ENCODE measurements at regions not wholly inside any gene's neighbourhood (a gene's known extent, or its start where the extent isn't known, plus 50 kb on each side); places are given as distances from the start of the nearest gene placed in this dataset.

DNA sequence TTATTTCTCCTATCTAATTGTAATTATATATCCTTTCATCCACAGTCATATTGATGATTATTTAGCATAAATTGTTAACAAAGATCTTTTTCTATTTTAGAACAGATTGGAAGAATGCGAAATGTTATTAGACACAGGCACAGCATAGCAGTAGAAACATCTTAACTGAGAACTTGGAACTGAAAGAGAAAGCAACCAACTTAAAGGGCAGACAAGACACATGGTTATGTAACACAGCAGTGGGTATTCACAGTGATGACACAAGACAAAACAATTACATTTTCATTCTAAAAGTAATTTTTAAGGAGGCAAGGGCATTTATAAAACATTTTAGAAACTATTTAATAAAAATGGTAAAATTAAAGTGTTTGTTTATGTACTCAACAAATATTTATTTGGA is 57.7 kb upstream of the MEF2C start:
- Histone ChIP-seq H3K9me3 (ENCODE audit: control insufficient read depth, low read depth, low read length) (no peaks in the 10 kb centered on the region), H3K27ac (ENCODE audit: low read length) (no peak overlapping the region), H3K27me3 (ENCODE audit: control insufficient read depth, insufficient read depth, low read length) (no peaks in the 10 kb centered on the region), H3K4me3 (ENCODE audit: low read length) (no peak overlapping the region), H3K36me3 (ENCODE audit: control insufficient read depth, insufficient read depth, low read length) (no peaks in the 10 kb centered on the region), H3K4me1 (ENCODE audit: control insufficient read depth, insufficient read depth, low read length) (no peaks in the 10 kb centered on the region)
- no peak for DNase-seq
- WGBS (ENCODE audit: insufficient coverage, low lambda C conversion rate), result no CpG with 5 or more reads among the region's 1 CpG

DNA sequence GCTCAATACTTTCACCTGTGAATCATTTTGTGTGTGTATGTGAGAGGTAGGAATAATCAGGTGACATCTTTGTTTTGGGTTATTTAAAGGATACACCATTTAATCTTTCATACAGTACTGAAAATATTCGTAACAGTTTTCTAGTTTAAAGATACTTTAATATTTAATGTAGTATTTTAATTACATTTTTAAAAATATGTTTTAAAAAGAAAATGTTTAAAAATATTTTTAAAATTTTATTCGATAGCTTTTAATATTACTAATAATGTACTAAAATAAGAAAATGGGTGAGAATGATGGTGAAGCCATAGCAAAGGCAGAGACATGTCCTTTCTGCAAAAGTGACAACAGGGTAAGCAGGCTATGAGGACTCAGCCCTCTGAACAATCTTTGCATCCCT is 56.3 kb upstream of the MEF2C start:
- no peaks in the 10 kb centered on the region for H3K9me3 ChIP-seq (ENCODE audit: control insufficient read depth, low read depth, low read length)
- no peaks in the 10 kb centered on the region for H3K36me3 ChIP-seq (ENCODE audit: control insufficient read depth, insufficient read depth, low read length)
- H3K27ac ChIP-seq (ENCODE audit: low read length), result no peak overlapping the region
- H3K4me1 ChIP-seq (ENCODE audit: control insufficient read depth, insufficient read depth, low read length), result no peaks in the 10 kb centered on the region
- H3K27me3 ChIP-seq (ENCODE audit: control insufficient read depth, insufficient read depth, low read length), result no peaks in the 10 kb centered on the region
- no peak for DNase-seq
- WGBS (ENCODE audit: insufficient coverage, low lambda C conversion rate), result 95% methylated on average over 2 of the region's 2 CpGs
- H3K4me3 ChIP-seq (ENCODE audit: low read length), result no peak overlapping the region

DNA sequence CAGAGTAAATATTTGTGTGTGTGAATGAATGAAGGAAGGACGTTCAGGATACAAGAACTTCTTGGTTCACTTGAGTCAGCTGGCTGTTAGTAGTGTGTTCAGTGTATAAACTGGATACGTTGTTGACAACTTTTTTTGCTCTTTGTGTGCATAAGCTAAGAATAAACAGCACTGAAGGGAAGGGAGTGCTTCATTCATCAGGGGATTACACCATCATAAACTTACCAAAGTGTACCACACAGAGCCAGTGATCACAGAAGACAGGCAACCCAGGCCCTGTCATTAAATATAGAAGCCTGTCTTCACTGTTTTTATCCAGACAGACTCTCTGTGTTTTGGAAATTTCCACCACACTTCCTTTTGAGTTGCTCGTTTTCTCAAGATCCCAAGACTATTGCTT is 55.5 kb upstream of the MEF2C start:
- Histone ChIP-seq H3K4me3 (ENCODE audit: low read length) (no peak overlapping the region), H3K27ac (ENCODE audit: low read length) (no peak overlapping the region), H3K9me3 (ENCODE audit: control insufficient read depth, low read depth, low read length) (no peaks in the 10 kb centered on the region), H3K36me3 (ENCODE audit: control insufficient read depth, insufficient read depth, low read length) (no peaks in the 10 kb centered on the region), H3K27me3 (ENCODE audit: control insufficient read depth, insufficient read depth, low read length) (no peaks in the 10 kb centered on the region), H3K4me1 (ENCODE audit: control insufficient read depth, insufficient read depth, low read length) (no peaks in the 10 kb centered on the region)
- DNase-seq, result no peak
- WGBS (ENCODE audit: insufficient coverage, low lambda C conversion rate), result 40% methylated on average over 1 of the region's 3 CpGs

DNA sequence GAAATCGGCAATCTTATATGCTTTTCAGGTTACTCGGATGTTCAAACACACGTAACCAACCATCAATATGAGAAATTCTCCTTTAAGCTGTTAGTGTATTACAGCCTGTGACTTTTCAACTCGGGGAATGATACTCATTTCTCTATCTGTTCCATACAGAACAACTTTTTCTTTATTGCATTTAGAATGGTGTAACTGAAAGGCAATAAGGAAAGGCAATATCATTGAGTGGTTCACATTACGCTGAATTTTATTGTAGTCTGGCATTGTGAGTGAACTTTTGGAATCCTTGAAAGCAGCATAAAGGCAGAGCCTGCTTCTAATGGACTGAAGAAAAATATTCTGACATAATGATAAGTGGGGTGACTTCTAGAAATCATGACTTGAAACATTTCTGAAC is 54.4 kb upstream of the MEF2C start:
- no CpG with 5 or more reads among the region's 5 CpGs for WGBS (ENCODE audit: insufficient coverage, low lambda C conversion rate)
- DNase-seq, result no peak

DNA sequence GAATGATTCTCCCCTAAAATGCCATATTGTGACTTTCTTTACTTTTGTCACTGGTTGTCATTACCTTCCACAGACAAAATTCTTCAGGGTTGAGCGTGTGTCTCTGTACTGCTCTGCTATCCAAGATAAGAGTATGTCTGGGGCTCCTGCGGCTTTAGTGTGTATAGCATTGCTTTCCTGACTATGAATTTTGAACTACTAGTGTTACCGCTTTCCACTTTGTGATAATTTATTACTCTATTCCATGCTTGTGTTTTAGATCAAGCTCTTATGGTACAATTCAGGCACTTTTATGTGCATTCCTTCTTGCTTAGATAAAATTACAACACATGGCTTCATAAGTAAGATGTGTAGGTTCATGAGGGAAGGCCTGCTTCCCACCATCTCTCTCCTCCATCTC is 51.5 kb upstream of the MEF2C start:
- WGBS (ENCODE audit: insufficient coverage, low lambda C conversion rate), result 100% methylated on average over 1 of the region's 3 CpGs
- Histone ChIP-seq H3K36me3 (ENCODE audit: control insufficient read depth, insufficient read depth, low read length) (no peaks in the 10 kb centered on the region), H3K9me3 (ENCODE audit: control insufficient read depth, low read depth, low read length) (no peaks in the 10 kb centered on the region), H3K4me3 (ENCODE audit: low read length) (no peak overlapping the region), H3K4me1 (ENCODE audit: control insufficient read depth, insufficient read depth, low read length) (no peaks in the 10 kb centered on the region), H3K27ac (ENCODE audit: low read length) (no peak overlapping the region), H3K27me3 (ENCODE audit: control insufficient read depth, insufficient read depth, low read length) (no peaks in the 10 kb centered on the region)
- DNase-seq, result no peak

More for the DNA sequence above, 54.4 kb upstream of the MEF2C start:
- no peaks in the 10 kb centered on the region for H3K9me3 ChIP-seq (ENCODE audit: control insufficient read depth, low read depth, low read length)
- H3K4me1 ChIP-seq (ENCODE audit: control insufficient read depth, insufficient read depth, low read length), result no peaks in the 10 kb centered on the region
- H3K27me3 ChIP-seq (ENCODE audit: control insufficient read depth, insufficient read depth, low read length), result no peaks in the 10 kb centered on the region
- no peaks in the 10 kb centered on the region for H3K36me3 ChIP-seq (ENCODE audit: control insufficient read depth, insufficient read depth, low read length)
- no peak overlapping the region for H3K4me3 ChIP-seq (ENCODE audit: low read length)
- H3K27ac ChIP-seq (ENCODE audit: low read length), result no peak overlapping the region

Data from large intestine (tissue), 3 donors.